ENCODE measurements at regions not wholly inside any gene's neighbourhood (a gene's known extent, or its start where the extent isn't known, plus 50 kb on each side); places are given as distances from the start of the nearest gene placed in this dataset.

DNA sequence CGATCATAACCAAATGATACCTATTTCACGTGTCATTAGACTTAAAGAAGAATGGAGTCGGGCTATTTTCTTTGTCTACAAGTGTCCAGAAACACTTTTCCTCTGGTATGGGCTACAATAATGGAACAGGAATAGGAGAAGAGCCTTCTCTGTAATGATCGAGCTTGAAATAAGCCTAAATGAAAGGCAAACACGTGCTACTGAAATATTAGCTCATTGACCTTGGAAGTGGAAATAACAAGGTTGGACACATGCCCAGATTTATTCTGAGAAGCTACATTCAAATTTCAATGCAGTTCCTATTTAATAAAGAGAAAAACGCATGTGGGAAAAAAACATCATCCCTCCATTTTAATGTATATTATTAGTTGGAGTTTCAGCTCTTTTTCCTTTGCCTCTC, 254.7 kb upstream of the PTER start:
- ATAC-seq = no peak

DNA sequence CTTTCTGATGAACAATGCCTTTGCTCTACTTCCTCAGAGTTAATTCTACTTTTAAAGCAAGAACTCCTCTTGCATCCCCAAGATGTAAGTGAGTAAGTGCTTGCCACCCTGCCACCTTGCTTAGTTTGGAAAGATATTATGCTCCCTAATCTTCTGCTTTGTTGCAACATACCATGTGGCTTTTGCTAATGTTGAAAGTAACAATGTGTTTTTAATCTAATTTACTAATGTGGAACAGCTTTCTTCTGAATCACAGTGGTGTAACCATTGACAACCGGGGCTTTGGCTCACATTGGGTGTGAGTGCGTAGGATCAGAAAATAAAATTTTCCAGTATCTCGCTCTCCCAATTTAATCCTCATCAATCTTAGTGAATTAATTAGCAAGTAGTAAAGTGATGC, 254.1 kb upstream of the PTER start:
- no peak overlapping the region for H3K4me3 ChIP-seq
- no peak for ATAC-seq
- no peaks in the 10 kb centered on the region for H3K27me3 ChIP-seq
- intact Hi-C loops (cut with DNase I) = no loop called here
- H3K36me3 ChIP-seq = no peaks in the 10 kb centered on the region
- no peaks in the 10 kb centered on the region for H3K4me1 ChIP-seq
- H3K27ac ChIP-seq = no peak overlapping the region
- peaks cover 4% of the 10 kb centered on the region for H3K9me3 ChIP-seq
- no peak for DNase-seq
- TF ChIP-seq, protein P1, sequence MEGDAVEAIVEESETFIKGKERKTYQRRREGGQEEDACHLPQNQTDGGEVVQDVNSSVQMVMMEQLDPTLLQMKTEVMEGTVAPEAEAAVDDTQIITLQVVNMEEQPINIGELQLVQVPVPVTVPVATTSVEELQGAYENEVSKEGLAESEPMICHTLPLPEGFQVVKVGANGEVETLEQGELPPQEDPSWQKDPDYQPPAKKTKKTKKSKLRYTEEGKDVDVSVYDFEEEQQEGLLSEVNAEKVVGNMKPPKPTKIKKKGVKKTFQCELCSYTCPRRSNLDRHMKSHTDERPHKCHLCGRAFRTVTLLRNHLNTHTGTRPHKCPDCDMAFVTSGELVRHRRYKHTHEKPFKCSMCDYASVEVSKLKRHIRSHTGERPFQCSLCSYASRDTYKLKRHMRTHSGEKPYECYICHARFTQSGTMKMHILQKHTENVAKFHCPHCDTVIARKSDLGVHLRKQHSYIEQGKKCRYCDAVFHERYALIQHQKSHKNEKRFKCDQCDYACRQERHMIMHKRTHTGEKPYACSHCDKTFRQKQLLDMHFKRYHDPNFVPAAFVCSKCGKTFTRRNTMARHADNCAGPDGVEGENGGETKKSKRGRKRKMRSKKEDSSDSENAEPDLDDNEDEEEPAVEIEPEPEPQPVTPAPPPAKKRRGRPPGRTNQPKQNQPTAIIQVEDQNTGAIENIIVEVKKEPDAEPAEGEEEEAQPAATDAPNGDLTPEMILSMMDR (IDR thresholded peaks at IDR 0.05) = no peak

More for the DNA sequence above, 254.7 kb upstream of the PTER start:
- H3K27ac ChIP-seq = no peak overlapping the region
- TF ChIP-seq, protein P1 (IDR thresholded peaks at IDR 0.05) = no peak
- H3K36me3 ChIP-seq = no peaks in the 10 kb centered on the region
- peaks cover 4% of the 10 kb centered on the region for H3K9me3 ChIP-seq
- no peak for DNase-seq
- no peaks in the 10 kb centered on the region for H3K4me1 ChIP-seq
- H3K27me3 ChIP-seq = no peaks in the 10 kb centered on the region
- intact Hi-C loops (cut with DNase I) = no loop called here
- H3K4me3 ChIP-seq = no peak overlapping the region

DNA sequence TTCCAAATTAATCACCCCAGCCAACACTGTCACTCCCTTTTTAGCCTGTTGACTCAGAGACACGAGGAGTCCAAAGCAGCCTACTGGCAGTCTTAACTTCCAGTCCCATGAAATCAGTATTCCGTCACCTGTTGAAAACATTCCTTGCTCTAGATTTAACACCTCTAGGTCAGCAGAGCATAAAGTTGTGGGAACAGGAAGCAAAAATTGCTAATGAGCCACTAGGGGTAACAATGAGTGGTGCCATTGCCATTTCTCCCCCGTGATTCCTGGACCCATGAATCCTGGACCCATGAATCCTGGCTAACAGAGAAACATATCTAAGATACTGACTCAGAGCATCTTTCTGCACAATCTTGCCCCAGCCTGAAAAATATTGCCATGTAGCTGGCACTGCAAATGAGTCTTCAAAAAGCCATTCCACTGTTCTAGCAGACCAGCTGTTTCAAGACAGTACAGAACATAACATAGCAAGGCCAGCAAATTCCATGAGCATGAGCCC, 252.7 kb upstream of the PTER start:
- intact Hi-C loops (cut with DNase I) = no loop called here
- no peaks in the 10 kb centered on the region for H3K27me3 ChIP-seq
- ATAC-seq (no peak), DNase-seq (no peak)
- no peaks in the 10 kb centered on the region for H3K9me3 ChIP-seq
- no peaks in the 10 kb centered on the region for H3K4me1 ChIP-seq
- H3K27ac ChIP-seq = no peak overlapping the region
- TF ChIP-seq, protein P1 (IDR thresholded peaks at IDR 0.05) = no peak
- H3K4me3 ChIP-seq = no peak overlapping the region
- H3K36me3 ChIP-seq = no peaks in the 10 kb centered on the region

DNA sequence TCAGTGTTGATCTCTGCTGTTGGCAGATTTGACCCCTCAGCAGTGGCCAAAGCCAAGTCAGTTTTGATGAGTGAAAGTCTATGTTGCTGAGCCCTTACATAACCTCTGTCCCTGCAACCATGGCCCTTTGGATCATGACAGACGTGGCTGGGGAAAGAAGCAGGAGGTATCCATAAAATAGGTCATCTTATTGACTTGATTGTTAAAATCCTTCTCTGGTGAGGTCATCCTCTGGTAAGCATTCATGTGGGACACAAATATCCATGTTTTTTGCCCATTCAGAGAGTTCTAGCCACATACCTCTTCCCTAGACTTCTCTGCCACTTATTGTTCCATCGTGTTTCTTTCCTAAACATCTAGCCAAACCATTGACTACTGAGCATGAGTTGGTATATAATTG, 251.9 kb upstream of the PTER start:
- Histone ChIP-seq H3K27ac (no peak overlapping the region), H3K4me3 (no peak overlapping the region), H3K27me3 (no peaks in the 10 kb centered on the region), H3K36me3 (no peaks in the 10 kb centered on the region), H3K4me1 (no peaks in the 10 kb centered on the region), H3K9me3 (no peaks in the 10 kb centered on the region)
- ATAC-seq (no peak), DNase-seq (no peak)
- TF ChIP-seq, protein P1 (IDR thresholded peaks at IDR 0.05) = no peak
- intact Hi-C loops (cut with DNase I) = no loop called here

DNA sequence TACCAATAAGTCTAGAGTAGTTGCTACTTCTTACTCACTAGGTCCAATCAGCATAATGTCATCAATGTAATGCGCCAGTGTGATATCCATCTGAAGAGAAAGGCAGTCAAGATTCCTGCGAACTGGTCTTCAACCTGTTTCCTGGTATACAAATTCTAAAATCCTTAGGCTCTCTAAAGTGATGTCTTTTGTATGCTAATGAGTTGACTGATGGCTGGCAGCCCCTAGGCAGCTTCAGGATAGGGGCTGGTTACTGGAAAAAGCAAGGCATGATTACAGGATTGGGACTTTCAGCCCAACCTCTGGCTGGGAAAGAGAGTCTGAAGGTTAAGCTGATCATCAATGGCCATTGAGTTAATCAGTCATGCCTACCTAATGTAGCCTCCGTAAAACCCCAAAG, 250.2 kb upstream of the PTER start:
- intact Hi-C loops (cut with DNase I) = no loop called here
- TF ChIP-seq, protein P1 (IDR thresholded peaks at IDR 0.05) = no peak
- Histone ChIP-seq H3K4me3 (no peak overlapping the region), H3K36me3 (no peaks in the 10 kb centered on the region), H3K4me1 (no peaks in the 10 kb centered on the region), H3K9me3 (no peaks in the 10 kb centered on the region), H3K27ac (no peak overlapping the region), H3K27me3 (no peaks in the 10 kb centered on the region)
- no peak for DNase-seq
- no peak for ATAC-seq

DNA sequence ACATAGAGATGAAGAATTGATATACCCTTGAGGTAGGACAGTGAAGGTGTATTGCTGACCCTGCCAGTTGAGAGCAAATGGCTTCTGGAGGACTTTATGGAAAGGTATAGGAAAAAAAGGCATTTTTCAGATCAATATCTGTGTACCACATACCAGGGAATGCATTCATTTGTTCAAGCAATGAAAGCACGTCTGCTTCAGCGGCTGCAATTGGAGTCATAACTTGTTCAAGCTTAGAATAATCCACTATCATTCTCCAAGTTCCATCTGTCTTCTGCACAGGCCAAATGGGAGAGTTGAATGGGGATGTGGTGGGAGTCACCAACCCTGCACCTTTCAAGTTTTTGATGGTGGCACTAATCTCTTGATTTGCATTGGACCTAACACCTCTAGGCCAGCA, 249.6 kb upstream of the PTER start:
- no peaks in the 10 kb centered on the region for H3K4me1 ChIP-seq
- TF ChIP-seq, protein P1 (IDR thresholded peaks at IDR 0.05) = no peak
- no peaks in the 10 kb centered on the region for H3K9me3 ChIP-seq
- no peaks in the 10 kb centered on the region for H3K27me3 ChIP-seq
- H3K27ac ChIP-seq = no peak overlapping the region
- ATAC-seq (no peak), DNase-seq (no peak)
- intact Hi-C loops (cut with DNase I) = no loop called here
- no peak overlapping the region for H3K4me3 ChIP-seq
- no peaks in the 10 kb centered on the region for H3K36me3 ChIP-seq
